ENCODE measurements at regions not wholly inside any gene's neighbourhood (a gene's known extent, or its start where the extent isn't known, plus 50 kb on each side); places are given as distances from the start of the nearest gene placed in this dataset. TPM values are rescaled to one million over a fixed set of nuclear protein-coding genes. Genes with fewer than 3 reads are reported as not detected.

Small RNA genes lying in the stretch of these regions (small RNA-seq; reads per million reads assigned to genes)
- not detected for gene RF00019 (ENCODE audit: insufficient read depth)
- not detected for gene RF00284 (ENCODE audit: insufficient read depth)
- gene RPL41P5 (ENCODE audit: insufficient read depth) = not detected

All from H1 (cell line).